HCT116 (cell line): ENCODE measurements at regions not wholly inside any gene's neighbourhood (a gene's known extent, or its start where the extent isn't known, plus 50 kb on each side); places are given as distances from the start of the nearest gene placed in this dataset.

Experiments used
- CEBPB ChIP-seq: IDR thresholded peaks from 2 replicates; pipeline ENCODE4 v1.6.1; 2012; ENCODE audit warnings: low read depth
- EZH2 ChIP-seq: fragments of 200-600 bp; sonication (generic); IDR thresholded peaks from 2 replicates; pipeline ENCODE4 v1.6.1; 2017; ENCODE audit warnings: antibody characterized with exemption, mixed run types
- POLR2A ChIP-seq: IDR thresholded peaks from 2 replicates; pipeline ENCODE4 v1.7.0; 2011; ENCODE audit warnings: borderline replicate concordance; ENCODE audit not compliant: insufficient read depth, insufficient read length; ENCODE audit errors: extremely low read depth
- POLR2AphosphoS5 ChIP-seq: IDR thresholded peaks from 2 replicates; pipeline ENCODE4 v1.6.1; 2011; ENCODE audit warnings: mild to moderate bottlenecking, low read depth, low read length, moderate library complexity
- RAD21 ChIP-seq: IDR thresholded peaks from 2 replicates; pipeline ENCODE4 v1.6.1; 2012; ENCODE audit warnings: low read depth, mild to moderate bottlenecking
- TCF7L2 ChIP-seq: IDR thresholded peaks from 2 replicates; pipeline ENCODE4 v1.7.0; 2011; ENCODE audit warnings: borderline replicate concordance, inconsistent platforms; ENCODE audit not compliant: insufficient read depth, insufficient read length; ENCODE audit errors: extremely low read depth
- YY1 ChIP-seq: IDR thresholded peaks from 2 replicates; pipeline ENCODE4 v1.6.1; 2011; ENCODE audit warnings: low read length, low read depth, moderate library complexity, mild to moderate bottlenecking; ENCODE audit not compliant: insufficient replicate concordance; ENCODE audit errors: extremely low read depth
- ZFX ChIP-seq: fragments of 450-650 bp; IDR thresholded peaks from 2 replicates; pipeline ENCODE4 v1.6.1; 2017
- TF ChIP-seq, protein P1 (sequence below): IDR thresholded peaks from 2 replicates; pipeline ENCODE4 v1.6.1; 2012; ENCODE audit warnings: low read depth
- TF ChIP-seq, protein P2 (sequence below): IDR thresholded peaks from 2 replicates; pipeline ENCODE4 v1.6.1; 2011; ENCODE audit warnings: mild to moderate bottlenecking, low read length, moderate library complexity; ENCODE audit not compliant: insufficient replicate concordance; ENCODE audit errors: extremely low read depth
- TF ChIP-seq, protein P3 (sequence below): IDR thresholded peaks from 2 replicates; pipeline ENCODE4 v1.6.1; 2012
- TF ChIP-seq, protein P4 (sequence below), 3 experiments: fragments of 200-600 bp in 1 of 3; sonication (generic) in 1 of 3; IDR thresholded peaks in 2 of 3; conservative IDR thresholded peaks in 1 of 3; 2 replicates each; pipeline ENCODE4 v1.5.1; 2012 to 2017; ENCODE audit warnings: low read depth in 2 of 3, low read length in 2 of 3, antibody characterized with exemption in 1 of 3, borderline replicate concordance in 1 of 3, control low read depth in 1 of 3, mild to moderate bottlenecking in 1 of 3, mixed read lengths in 1 of 3, mixed run types in 1 of 3, moderate library complexity in 1 of 3; ENCODE audit not compliant: insufficient read depth in 1 of 3

DNA sequence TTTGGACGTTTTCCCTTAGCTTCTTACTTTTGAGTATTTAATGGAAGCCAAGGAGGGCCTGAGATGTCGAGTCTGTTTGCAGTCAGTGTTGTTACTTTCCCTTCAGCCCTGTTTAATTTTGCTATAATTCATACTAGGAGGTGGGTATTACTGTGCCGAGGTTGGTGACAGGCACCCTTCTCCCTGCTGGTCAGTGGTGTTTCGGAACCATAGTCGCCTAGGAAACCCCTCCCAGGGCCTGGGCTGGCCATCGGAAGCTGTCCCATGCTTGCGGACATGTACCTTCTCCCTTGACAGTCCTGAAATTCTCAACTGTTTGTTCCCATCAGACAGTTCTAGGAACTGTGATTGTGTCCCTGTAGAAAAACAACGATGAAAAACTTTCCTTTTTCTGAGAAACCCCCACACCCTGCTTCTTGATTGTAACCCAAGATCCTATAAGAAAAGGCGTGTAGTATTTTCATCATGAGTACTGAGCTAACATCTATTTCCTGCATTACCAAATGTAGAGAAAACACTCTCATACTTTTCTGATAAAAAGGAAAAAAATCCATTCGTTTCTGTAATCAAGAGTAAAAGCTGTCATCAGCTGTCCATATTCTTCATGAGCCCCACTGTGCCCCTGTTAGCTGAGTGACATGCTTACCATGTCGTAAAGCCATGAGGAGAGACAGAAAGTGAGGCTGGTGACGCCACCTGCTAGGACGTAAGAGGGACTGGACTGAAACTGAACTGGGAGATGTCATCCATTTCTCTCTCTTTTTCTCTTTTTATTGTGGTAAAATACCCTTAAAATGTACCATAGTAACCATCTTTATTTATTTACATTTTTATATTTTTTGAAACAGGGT is 424.7 kb upstream of the AMELY start:
- TF ChIP-seq, protein P1, sequence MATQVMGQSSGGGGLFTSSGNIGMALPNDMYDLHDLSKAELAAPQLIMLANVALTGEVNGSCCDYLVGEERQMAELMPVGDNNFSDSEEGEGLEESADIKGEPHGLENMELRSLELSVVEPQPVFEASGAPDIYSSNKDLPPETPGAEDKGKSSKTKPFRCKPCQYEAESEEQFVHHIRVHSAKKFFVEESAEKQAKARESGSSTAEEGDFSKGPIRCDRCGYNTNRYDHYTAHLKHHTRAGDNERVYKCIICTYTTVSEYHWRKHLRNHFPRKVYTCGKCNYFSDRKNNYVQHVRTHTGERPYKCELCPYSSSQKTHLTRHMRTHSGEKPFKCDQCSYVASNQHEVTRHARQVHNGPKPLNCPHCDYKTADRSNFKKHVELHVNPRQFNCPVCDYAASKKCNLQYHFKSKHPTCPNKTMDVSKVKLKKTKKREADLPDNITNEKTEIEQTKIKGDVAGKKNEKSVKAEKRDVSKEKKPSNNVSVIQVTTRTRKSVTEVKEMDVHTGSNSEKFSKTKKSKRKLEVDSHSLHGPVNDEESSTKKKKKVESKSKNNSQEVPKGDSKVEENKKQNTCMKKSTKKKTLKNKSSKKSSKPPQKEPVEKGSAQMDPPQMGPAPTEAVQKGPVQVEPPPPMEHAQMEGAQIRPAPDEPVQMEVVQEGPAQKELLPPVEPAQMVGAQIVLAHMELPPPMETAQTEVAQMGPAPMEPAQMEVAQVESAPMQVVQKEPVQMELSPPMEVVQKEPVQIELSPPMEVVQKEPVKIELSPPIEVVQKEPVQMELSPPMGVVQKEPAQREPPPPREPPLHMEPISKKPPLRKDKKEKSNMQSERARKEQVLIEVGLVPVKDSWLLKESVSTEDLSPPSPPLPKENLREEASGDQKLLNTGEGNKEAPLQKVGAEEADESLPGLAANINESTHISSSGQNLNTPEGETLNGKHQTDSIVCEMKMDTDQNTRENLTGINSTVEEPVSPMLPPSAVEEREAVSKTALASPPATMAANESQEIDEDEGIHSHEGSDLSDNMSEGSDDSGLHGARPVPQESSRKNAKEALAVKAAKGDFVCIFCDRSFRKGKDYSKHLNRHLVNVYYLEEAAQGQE: no peak
- TF ChIP-seq, protein P2, sequence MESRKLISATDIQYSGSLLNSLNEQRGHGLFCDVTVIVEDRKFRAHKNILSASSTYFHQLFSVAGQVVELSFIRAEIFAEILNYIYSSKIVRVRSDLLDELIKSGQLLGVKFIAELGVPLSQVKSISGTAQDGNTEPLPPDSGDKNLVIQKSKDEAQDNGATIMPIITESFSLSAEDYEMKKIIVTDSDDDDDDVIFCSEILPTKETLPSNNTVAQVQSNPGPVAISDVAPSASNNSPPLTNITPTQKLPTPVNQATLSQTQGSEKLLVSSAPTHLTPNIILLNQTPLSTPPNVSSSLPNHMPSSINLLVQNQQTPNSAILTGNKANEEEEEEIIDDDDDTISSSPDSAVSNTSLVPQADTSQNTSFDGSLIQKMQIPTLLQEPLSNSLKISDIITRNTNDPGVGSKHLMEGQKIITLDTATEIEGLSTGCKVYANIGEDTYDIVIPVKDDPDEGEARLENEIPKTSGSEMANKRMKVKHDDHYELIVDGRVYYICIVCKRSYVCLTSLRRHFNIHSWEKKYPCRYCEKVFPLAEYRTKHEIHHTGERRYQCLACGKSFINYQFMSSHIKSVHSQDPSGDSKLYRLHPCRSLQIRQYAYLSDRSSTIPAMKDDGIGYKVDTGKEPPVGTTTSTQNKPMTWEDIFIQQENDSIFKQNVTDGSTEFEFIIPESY: no peak
- TF ChIP-seq, protein P3, sequence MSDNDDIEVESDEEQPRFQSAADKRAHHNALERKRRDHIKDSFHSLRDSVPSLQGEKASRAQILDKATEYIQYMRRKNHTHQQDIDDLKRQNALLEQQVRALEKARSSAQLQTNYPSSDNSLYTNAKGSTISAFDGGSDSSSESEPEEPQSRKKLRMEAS: no peak
- TF ChIP-seq, protein P4, sequence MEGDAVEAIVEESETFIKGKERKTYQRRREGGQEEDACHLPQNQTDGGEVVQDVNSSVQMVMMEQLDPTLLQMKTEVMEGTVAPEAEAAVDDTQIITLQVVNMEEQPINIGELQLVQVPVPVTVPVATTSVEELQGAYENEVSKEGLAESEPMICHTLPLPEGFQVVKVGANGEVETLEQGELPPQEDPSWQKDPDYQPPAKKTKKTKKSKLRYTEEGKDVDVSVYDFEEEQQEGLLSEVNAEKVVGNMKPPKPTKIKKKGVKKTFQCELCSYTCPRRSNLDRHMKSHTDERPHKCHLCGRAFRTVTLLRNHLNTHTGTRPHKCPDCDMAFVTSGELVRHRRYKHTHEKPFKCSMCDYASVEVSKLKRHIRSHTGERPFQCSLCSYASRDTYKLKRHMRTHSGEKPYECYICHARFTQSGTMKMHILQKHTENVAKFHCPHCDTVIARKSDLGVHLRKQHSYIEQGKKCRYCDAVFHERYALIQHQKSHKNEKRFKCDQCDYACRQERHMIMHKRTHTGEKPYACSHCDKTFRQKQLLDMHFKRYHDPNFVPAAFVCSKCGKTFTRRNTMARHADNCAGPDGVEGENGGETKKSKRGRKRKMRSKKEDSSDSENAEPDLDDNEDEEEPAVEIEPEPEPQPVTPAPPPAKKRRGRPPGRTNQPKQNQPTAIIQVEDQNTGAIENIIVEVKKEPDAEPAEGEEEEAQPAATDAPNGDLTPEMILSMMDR (IDR thresholded peaks at IDR 0.05 in 2 of 3, conservative IDR thresholded peaks at IDR 0.05 in 1 of 3; ENCODE audit: borderline replicate concordance in 1 of 3, insufficient read depth in 1 of 3, low read depth in 2 of 3, low read length in 2 of 3): no peak
- TF ChIP-seq POLR2AphosphoS5 (no peak), EZH2 (no peak), POLR2A (no peak), ZFX (no peak), RAD21 (no peak), TCF7L2 (no peak), YY1 (no peak), CEBPB (no peak)
